IMR-90 (cell line): ENCODE measurements at regions not wholly inside any gene's neighbourhood (a gene's known extent, or its start where the extent isn't known, plus 50 kb on each side); places are given as distances from the start of the nearest gene placed in this dataset.

ENCODE experiments used
- ATAC-seq: fragments of 200-7000 bp; cut with Tn5 transposase; 2 replicates; pipeline ENCODE4 v1.9.1; 2020; ENCODE audit warnings: low read depth, mild to moderate bottlenecking, moderate library complexity
- BruUV-seq: library from RNA; stranded (reverse); fragments of 400-500 nt; replicated peaks from 2 replicates; lab custom pipeline; 2021; lab: Mats Ljungman, UMichigan
- CTCF ChIA-PET: fragments of 300-600 bp; formaldehyde crosslinking; extraction: SDS; loops from one replicate; lab custom pipeline; 2021; ENCODE audit warnings: antibody characterized with exemption; lab: Yijun Ruan, JAX
- POLR2A ChIA-PET: fragments of 300-600 bp; sonication (Branson Sonifier 250); formaldehyde crosslinking; loops from one replicate; lab custom pipeline; 2022; ENCODE audit warnings: antibody characterized with exemption; ENCODE audit not compliant: unreplicated experiment; lab: Charles Lee
- DNase-seq: peaks from one replicate; pipeline ENCODE4 v3.0.0; 2013
- H2AFZ ChIP-seq: replicated peaks from 2 replicates; pipeline ENCODE3; 2013; ENCODE audit warnings: low read length, mild to moderate bottlenecking; ENCODE audit not compliant: poor library complexity
- H2AK5ac ChIP-seq: 2 replicates; pipeline ENCODE4 v1.6.1; 2013; ENCODE audit warnings: low read depth, low read length, inconsistent platforms
- H2AK9ac ChIP-seq: replicated peaks from 2 replicates; pipeline ENCODE3; 2013; ENCODE audit warnings: mild to moderate bottlenecking, low read depth, low read length, moderate library complexity; ENCODE audit not compliant: poor library complexity
- H2BK120ac ChIP-seq: 2 replicates; pipeline ENCODE4 v1.6.1; 2013; ENCODE audit warnings: low read depth, low read length, inconsistent platforms
- H2BK15ac ChIP-seq: 3 replicates; pipeline ENCODE4 v1.6.1; 2013; ENCODE audit warnings: low read depth, low read length, inconsistent platforms
- H2BK20ac ChIP-seq: 2 replicates; pipeline ENCODE4 v1.6.1; 2013; ENCODE audit warnings: low read depth, mild to moderate bottlenecking, inconsistent platforms, low read length, moderate library complexity
- H2BK5ac ChIP-seq: 2 replicates; pipeline ENCODE4 v1.6.1; 2013; ENCODE audit warnings: mild to moderate bottlenecking, low read depth, low read length, inconsistent platforms; ENCODE audit not compliant: poor library complexity, severe bottlenecking
- H3K14ac ChIP-seq: replicated peaks from 2 replicates; pipeline ENCODE4 v1.6.1; 2013; ENCODE audit warnings: low read depth, low read length, inconsistent platforms
- H3K18ac ChIP-seq: 2 replicates; pipeline ENCODE4 v1.6.1; 2013; ENCODE audit warnings: low read depth, low read length, control low read depth
- H3K23ac ChIP-seq: 2 replicates; pipeline ENCODE4 v1.6.1; 2013; ENCODE audit warnings: low read depth, low read length, inconsistent platforms
- H3K27ac ChIP-seq: 2 replicates; pipeline ENCODE4 v1.5.1; 2013; ENCODE audit warnings: mild to moderate bottlenecking, control low read depth, low read length; ENCODE audit not compliant: insufficient read depth
- H3K27me3 ChIP-seq: 2 replicates; pipeline ENCODE4 v1.6.1; 2013; ENCODE audit warnings: low read length; ENCODE audit not compliant: control insufficient read depth, insufficient read depth
- H3K36me3 ChIP-seq: 2 replicates; pipeline ENCODE4 v1.6.1; 2013; ENCODE audit warnings: low read length, mixed read lengths; ENCODE audit not compliant: control insufficient read depth, insufficient read depth
- H3K4ac ChIP-seq: 2 replicates; pipeline ENCODE4 v1.6.1; 2013; ENCODE audit warnings: low read depth, low read length, inconsistent platforms
- H3K4me1 ChIP-seq: 2 replicates; pipeline ENCODE4 v1.6.1; 2013; ENCODE audit warnings: low read length, mixed read lengths; ENCODE audit not compliant: control insufficient read depth, insufficient read depth
- H3K4me2 ChIP-seq: 2 replicates; pipeline ENCODE4 v1.6.1; 2013; ENCODE audit warnings: low read depth, mild to moderate bottlenecking, control low read depth, low read length, moderate library complexity
- H3K4me3 ChIP-seq: 2 replicates; pipeline ENCODE4 v1.5.1; 2013; ENCODE audit warnings: low read depth, mild to moderate bottlenecking, control low read depth, low read length, moderate library complexity; ENCODE audit not compliant: insufficient read depth
- H3K56ac ChIP-seq: 2 replicates; pipeline ENCODE4 v1.6.1; 2013; ENCODE audit warnings: low read length, inconsistent platforms; ENCODE audit not compliant: insufficient read depth; ENCODE audit errors: extremely low read depth
- H3K79me1 ChIP-seq, 2 experiments: 2 replicates each; pipeline ENCODE4 v1.6.1; 2013; ENCODE audit warnings: low read length in 2 of 2, inconsistent platforms in 1 of 2, low read depth in 1 of 2
- H3K9ac ChIP-seq: 2 replicates; pipeline ENCODE4 v1.6.1; 2013; ENCODE audit warnings: low read depth, low read length, control low read depth
- H3K9me1 ChIP-seq: 2 replicates; pipeline ENCODE4 v1.6.1; 2013; ENCODE audit warnings: low read length, inconsistent platforms; ENCODE audit not compliant: insufficient read depth
- H3K9me3 ChIP-seq: 2 replicates; pipeline ENCODE4 v1.6.1; 2013; ENCODE audit warnings: low read length; ENCODE audit not compliant: control insufficient read depth, insufficient read depth
- H4K20me1 ChIP-seq: 2 replicates; pipeline ENCODE4 v1.6.1; 2013; ENCODE audit warnings: low read length, inconsistent platforms; ENCODE audit not compliant: insufficient read depth
- H4K5ac ChIP-seq: 2 replicates; pipeline ENCODE4 v1.6.1; 2013; ENCODE audit warnings: mild to moderate bottlenecking, low read depth, low read length, control low read depth
- H4K8ac ChIP-seq, 2 experiments: 2 replicates each; pipeline ENCODE4 v1.6.1; 2013; ENCODE audit warnings: low read depth in 2 of 2, low read length in 2 of 2, control low read depth in 1 of 2, inconsistent platforms in 1 of 2
- H4K91ac ChIP-seq: 2 replicates; pipeline ENCODE4 v1.6.1; 2013; ENCODE audit warnings: low read depth, low read length, inconsistent platforms; ENCODE audit not compliant: insufficient read depth
- MXI1 ChIP-seq: IDR thresholded peaks from 2 replicates; pipeline ENCODE4 v1.6.1; 2012; ENCODE audit warnings: low read depth, mild to moderate bottlenecking, low read length, moderate library complexity, borderline replicate concordance
- RAD21 ChIP-seq: IDR thresholded peaks from 2 replicates; pipeline ENCODE4 v1.6.1; 2012; ENCODE audit warnings: low read length, improper control_type of control experiment
- WGBS, 2 experiments: methylation state at CpG; one replicate each; pipeline versions ENCODE4 v1.1.5 to v1.1.7; 2013; ENCODE audit warnings: missing lambda C conversion rate in 2 of 2; ENCODE audit not compliant: insufficient read length in 1 of 2; ENCODE audit errors: extremely low coverage in 2 of 2; 5-methylcytosine and 5-hydroxymethylcytosine counted together
- dilution Hi-C: fragments of 300-500 bp; cut with HindIII; formaldehyde crosslinking; loops from one replicate; pipeline ENCODE4 v1.14.3; 2018; ENCODE audit warnings: low sequenced_read_pairs; ENCODE audit not compliant: unreplicated experiment
- in situ Hi-C: fragments of 300-500 bp; cut with MboI; formaldehyde crosslinking; loops from 3 replicates; pipeline ENCODE4 v1.14.3; 2019; ENCODE audit warnings: low sequenced_read_pairs, inconsistent platforms, mixed read lengths
- intact Hi-C: fragments of 100-400 bp; cut with micrococcal nuclease; formaldehyde crosslinking; loops from 2 replicates; pipeline ENCODE4 v1.10.0; 2022

GRCh38 chr10:60708666-60709065 lies 69.6 kb upstream of the CDK1 start:
- dilution Hi-C loops (no loop called here), intact Hi-C loops (no loop called here), in situ Hi-C loops (no loop called here)
- no peak overlapping the region for H3K27ac ChIP-seq
- no peaks in the 10 kb centered on the region for H3K36me3 ChIP-seq
- ATAC-seq (no peak), DNase-seq (no peak)
- no CpG with 5 or more reads among the region's 1 CpG for WGBS, 2 experiments
- no peak overlapping the region for H2BK15ac ChIP-seq
- H3K14ac ChIP-seq: no peak overlapping the region
- no peak overlapping the region for H3K4ac ChIP-seq
- no peak overlapping the region for H3K56ac ChIP-seq
- no peak overlapping the region for H3K18ac ChIP-seq
- no peak overlapping the region for H2AFZ ChIP-seq
- H3K9me3 ChIP-seq: no peaks in the 10 kb centered on the region
- H2BK20ac ChIP-seq: no peak overlapping the region
- no peak overlapping the region for H3K9ac ChIP-seq
- no peak overlapping the region for H3K23ac ChIP-seq
- no peaks in the 10 kb centered on the region for H3K4me1 ChIP-seq
- H2AK9ac ChIP-seq: no peak overlapping the region
- no peaks in the 10 kb centered on the region for H3K9me1 ChIP-seq
- H2BK120ac ChIP-seq: no peak overlapping the region
- no TSS peak for BruUV-seq
- H4K20me1 ChIP-seq: no peaks in the 10 kb centered on the region
- H2AK5ac ChIP-seq: no peak overlapping the region
- H4K5ac ChIP-seq: no peak overlapping the region
- H3K79me1 ChIP-seq: no peaks in the 10 kb centered on the region
- H4K8ac ChIP-seq: no peak overlapping the region
- CTCF ChIA-PET: no interaction called here
- POLR2A ChIA-PET: no interaction called here
- no peak overlapping the region for H4K91ac ChIP-seq
- no peak overlapping the region for H2BK5ac ChIP-seq
- no peak overlapping the region for H3K4me3 ChIP-seq
- peaks cover 1% of the 10 kb centered on the region; the same call in 1 of the 2 replicates for H3K27me3 ChIP-seq
- TF ChIP-seq MXI1 (no peak), RAD21 (no peak)
- no peak overlapping the region for H3K4me2 ChIP-seq
